Endodermal cell (in vitro differentiated cells): ENCODE measurements at regions not wholly inside any gene's neighbourhood (a gene's known extent, or its start where the extent isn't known, plus 50 kb on each side); places are given as distances from the start of the nearest gene placed in this dataset.

ENCODE experiments used
- DNase-seq: peaks from one replicate; pipeline ENCODE4 v3.0.0-alpha.2; 2017
- H3K27ac ChIP-seq: 2 replicates; pipeline ENCODE4 v1.5.1; 2013; ENCODE audit warnings: mild to moderate bottlenecking, low read depth, low read length, moderate library complexity
- H3K27me3 ChIP-seq: 2 replicates; pipeline ENCODE4 v1.6.1; 2013; ENCODE audit warnings: mild to moderate bottlenecking, low read length, moderate library complexity; ENCODE audit not compliant: insufficient read depth, control insufficient read depth, poor library complexity, severe bottlenecking
- H3K36me3 ChIP-seq: 2 replicates; pipeline ENCODE4 v1.7.0; 2013; ENCODE audit warnings: mild to moderate bottlenecking, low read length, moderate library complexity; ENCODE audit not compliant: control insufficient read depth, insufficient read depth
- H3K4me1 ChIP-seq: one replicate; pipeline ENCODE4 v1.7.0; 2013; ENCODE audit warnings: low read length; ENCODE audit not compliant: control insufficient read depth, insufficient read depth
- H3K4me3 ChIP-seq: 2 replicates; pipeline ENCODE4 v1.5.1; 2013; ENCODE audit warnings: mild to moderate bottlenecking, low read length, moderate library complexity
- H3K9ac ChIP-seq: 2 replicates; pipeline ENCODE4 v1.6.1; 2013; ENCODE audit warnings: mild to moderate bottlenecking, low read length, moderate library complexity; ENCODE audit not compliant: poor library complexity, severe bottlenecking; ENCODE audit errors: extremely low read depth
- H3K9me3 ChIP-seq: 2 replicates; pipeline ENCODE4 v1.6.1; 2013; ENCODE audit warnings: mild to moderate bottlenecking, low read length, moderate library complexity; ENCODE audit not compliant: control insufficient read depth
- H3K27ac Mint-ChIP-seq: 2 replicates; pipeline ENCODE4 v1.8.0; 2020; ENCODE audit warnings: mixed read lengths
- H3K27me3 Mint-ChIP-seq: 2 replicates; pipeline ENCODE4 v1.8.0; 2021; ENCODE audit warnings: mild to moderate bottlenecking, mixed read lengths; ENCODE audit not compliant: insufficient read depth
- H3K36me3 Mint-ChIP-seq: 2 replicates; pipeline ENCODE4 v1.8.0; 2020; ENCODE audit warnings: low read depth, mixed read lengths
- H3K4me1 Mint-ChIP-seq: 2 replicates; pipeline ENCODE4 v1.8.0; 2020; ENCODE audit warnings: mixed read lengths
- H3K4me3 Mint-ChIP-seq: 2 replicates; pipeline ENCODE4 v1.8.0; 2020; ENCODE audit warnings: mild to moderate bottlenecking, moderate library complexity, mixed read lengths
- H3K9me3 Mint-ChIP-seq: 2 replicates; pipeline ENCODE4 v1.8.0; 2020; ENCODE audit warnings: mild to moderate bottlenecking, mixed read lengths
- CTCF ChIP-seq: fragments of 200-600 bp; sonication (generic); conservative IDR thresholded peaks from 2 replicates; pipeline ENCODE4 v1.5.0; 2021; ENCODE audit warnings: antibody characterized with exemption, mild to moderate bottlenecking
- WGBS, 2 experiments: methylation state at CpG; one replicate each; pipeline versions ENCODE4 v1.1.5 to v1.1.7; 2013; ENCODE audit warnings: missing lambda C conversion rate in 2 of 2, mixed read lengths in 1 of 2; ENCODE audit not compliant: insufficient coverage in 1 of 2, insufficient read length in 1 of 2; 5-methylcytosine and 5-hydroxymethylcytosine counted together

DNA sequence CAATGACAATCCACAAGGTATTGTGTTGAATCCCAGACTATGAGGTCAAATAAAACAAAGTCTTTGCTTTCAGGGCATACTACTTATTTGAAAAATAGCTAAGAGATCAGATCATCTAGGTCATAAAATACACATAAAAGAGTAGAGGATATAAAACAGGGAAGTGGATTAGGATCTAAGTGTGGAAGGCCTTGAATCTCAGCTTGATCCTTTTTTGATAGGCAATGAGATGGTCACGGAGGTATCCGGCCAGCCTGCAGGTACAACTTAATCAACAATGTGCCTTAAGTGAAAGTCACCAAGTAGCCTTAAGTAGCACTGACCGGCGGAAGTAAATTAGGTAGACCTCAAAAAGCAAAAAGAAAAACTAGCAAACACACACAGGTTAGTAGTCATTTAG lies 901.7 kb downstream of the KCNJ2 start:
- Histone ChIP-seq H3K4me3 (no peak overlapping the region), H3K4me1 (no peaks in the 10 kb centered on the region), H3K36me3 (no peaks in the 10 kb centered on the region), H3K27me3 (no peaks in the 10 kb centered on the region), H3K9ac (no peak overlapping the region), H3K9me3 (no peaks in the 10 kb centered on the region), H3K27ac (no peak overlapping the region)
- Mint-ChIP-seq H3K27ac (no peak overlapping the region), H3K36me3 (no peaks in the 10 kb centered on the region), H3K4me1 (no peaks in the 10 kb centered on the region), H3K4me3 (no peak overlapping the region), H3K27me3 (no peaks in the 10 kb centered on the region), H3K9me3 (no peaks in the 10 kb centered on the region)
- DNase-seq: no peak
- no peak for TF ChIP-seq CTCF
- 94 to 96% methylated on average over 4 of the region's 4 CpGs for WGBS, 2 experiments

DNA sequence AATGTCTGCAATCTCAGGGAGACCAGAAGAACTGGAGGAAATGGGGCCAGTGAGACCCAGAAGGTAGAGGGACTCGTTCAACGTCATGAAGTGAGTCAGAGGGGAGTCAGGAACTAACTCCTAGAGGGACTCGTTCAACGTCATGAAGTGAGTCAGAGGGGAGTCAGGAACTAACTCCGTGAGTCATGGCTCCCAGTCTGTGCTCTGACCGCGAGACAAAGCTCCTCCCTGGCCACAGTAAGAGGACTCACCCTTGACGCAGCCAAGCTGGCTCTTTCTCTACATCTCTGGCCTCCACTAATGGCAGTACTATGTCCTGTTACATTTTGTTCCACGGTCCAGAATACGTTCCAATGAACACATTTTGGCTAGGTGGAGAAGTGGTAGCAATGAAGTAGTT lies 902.5 kb downstream of the KCNJ2 start:
- H3K27me3 ChIP-seq: no peaks in the 10 kb centered on the region
- H3K9ac ChIP-seq: no peak overlapping the region
- H3K27ac ChIP-seq: no peak overlapping the region

DNA sequence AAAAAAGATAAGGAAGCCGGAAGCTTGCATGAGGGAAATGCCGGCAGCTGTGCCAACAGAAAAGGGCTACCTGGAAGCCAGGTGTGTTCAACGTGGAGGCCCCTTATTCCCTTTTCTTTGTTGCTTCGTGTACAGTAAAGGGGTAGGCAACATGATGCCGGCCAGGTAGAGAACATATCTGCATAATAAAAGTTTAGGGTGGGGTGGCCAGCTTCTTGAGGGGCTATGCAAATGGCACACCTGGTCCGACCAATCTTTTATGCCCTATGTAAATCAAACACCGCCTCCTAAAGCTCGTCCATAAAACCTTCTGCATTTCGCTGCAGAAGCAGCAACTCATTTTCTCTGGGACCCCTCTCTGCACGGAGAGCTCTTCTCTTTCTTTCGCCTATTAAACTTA lies 911.6 kb downstream of the KCNJ2 start:
- 90 to 91% methylated on average over 7 to 11 of the region's 11 CpGs for WGBS, 2 experiments
- no peak overlapping the region for H3K27ac Mint-ChIP-seq

More for the DNA sequence above, 902.5 kb downstream of the KCNJ2 start:
- no peaks in the 10 kb centered on the region for H3K9me3 Mint-ChIP-seq
- no peak for DNase-seq
- no peak for TF ChIP-seq CTCF
- H3K36me3 Mint-ChIP-seq: no peaks in the 10 kb centered on the region
- H3K4me1 ChIP-seq: no peaks in the 10 kb centered on the region
- no peak overlapping the region for H3K4me3 Mint-ChIP-seq
- H3K36me3 ChIP-seq: no peaks in the 10 kb centered on the region
- H3K27me3 Mint-ChIP-seq: no peaks in the 10 kb centered on the region
- H3K9me3 ChIP-seq: no peaks in the 10 kb centered on the region
- H3K27ac Mint-ChIP-seq: no peak overlapping the region
- no peak overlapping the region for H3K4me3 ChIP-seq
- WGBS, 2 experiments: 87 to 89% methylated on average over 8 to 10 of the region's 10 CpGs
- no peaks in the 10 kb centered on the region for H3K4me1 Mint-ChIP-seq

More for the DNA sequence above, 911.6 kb downstream of the KCNJ2 start:
- Mint-ChIP-seq H3K36me3 (no peaks in the 10 kb centered on the region), H3K9me3 (peaks cover 1% of the 10 kb centered on the region), H3K4me3 (no peak overlapping the region), H3K27me3 (no peaks in the 10 kb centered on the region), H3K4me1 (peaks cover 14% of the 10 kb centered on the region)
- no peak overlapping the region for H3K4me3 ChIP-seq
- H3K9ac ChIP-seq: no peak overlapping the region
- H3K36me3 ChIP-seq: no peaks in the 10 kb centered on the region
- no peaks in the 10 kb centered on the region for H3K27me3 ChIP-seq
- TF ChIP-seq CTCF: no peak
- no peak overlapping the region for H3K27ac ChIP-seq
- no peaks in the 10 kb centered on the region for H3K9me3 ChIP-seq
- DNase-seq: no peak
- H3K4me1 ChIP-seq: no peaks in the 10 kb centered on the region
